ENCODE measurements at regions not wholly inside any gene's neighbourhood (a gene's known extent, or its start where the extent isn't known, plus 50 kb on each side); places are given as distances from the start of the nearest gene placed in this dataset.
A peak's percentile ranks its signal among the peaks of the same experiment; 100 is the strongest.
"Not testable (repeated sequence)": the region's sequence is repeated elsewhere in the genome, so short reads cannot be mapped to it uniquely, and the experiment has no call there.

DNA sequence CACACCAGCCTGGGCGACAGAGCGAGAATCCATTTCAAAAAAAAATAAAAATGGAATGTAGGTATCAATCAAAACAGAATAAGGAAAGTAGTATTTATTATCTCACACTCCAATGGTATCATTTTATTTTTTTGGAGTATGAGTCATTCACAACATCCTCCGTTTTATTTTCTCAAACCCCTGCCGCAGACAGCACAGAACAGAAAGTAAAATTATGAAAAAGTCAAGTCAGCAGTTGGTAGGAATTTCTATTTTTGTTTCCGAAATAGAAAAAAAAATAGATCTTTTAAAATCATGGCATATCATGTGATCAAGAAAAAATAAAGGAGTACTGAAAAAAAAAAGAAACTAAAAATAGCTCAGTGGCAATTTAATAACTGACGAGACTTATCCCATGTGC, 490.7 kb upstream of the TENM3 start:
- DNase-seq = peak; percentile 34

DNA sequence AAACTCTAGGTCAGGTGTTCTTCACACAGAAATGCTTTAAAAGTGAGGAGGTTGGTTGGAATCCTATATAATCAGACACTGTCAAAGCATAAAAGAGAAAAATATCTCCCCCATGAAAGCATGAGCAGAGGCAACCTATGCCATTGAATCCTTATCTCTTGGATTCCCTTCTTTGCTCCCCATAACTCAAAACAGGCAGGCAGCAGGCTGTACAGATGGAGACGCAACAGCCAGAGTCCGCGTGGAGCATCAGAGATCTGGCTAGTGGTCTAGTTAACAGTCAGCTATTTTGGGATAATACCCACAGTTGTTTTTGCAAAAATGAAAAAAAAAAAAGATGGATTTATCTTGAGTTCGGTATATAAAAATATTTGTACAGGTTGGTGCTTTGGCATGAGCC, 490.0 kb upstream of the TENM3 start:
- no peak for DNase-seq

DNA sequence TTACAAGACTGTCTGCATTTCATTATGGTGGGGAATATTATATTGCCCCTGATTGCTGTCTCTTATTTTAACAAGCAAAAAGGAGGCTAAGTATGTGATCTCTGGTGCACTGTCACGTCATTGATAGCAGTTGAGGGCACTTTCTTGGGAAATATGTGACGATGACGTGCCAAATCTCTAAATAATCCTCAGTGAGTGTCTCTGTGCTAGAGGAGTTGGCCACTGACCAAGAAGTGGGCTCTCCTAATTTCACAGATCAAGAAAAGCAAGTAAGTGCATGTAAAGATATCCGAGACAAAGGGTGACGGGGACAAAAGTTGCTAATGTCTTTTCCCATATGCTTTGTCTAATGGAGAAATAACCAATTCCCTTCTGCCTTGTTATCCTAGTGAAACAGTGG, 487.4 kb upstream of the TENM3 start:
- DNase-seq = no peak

DNA sequence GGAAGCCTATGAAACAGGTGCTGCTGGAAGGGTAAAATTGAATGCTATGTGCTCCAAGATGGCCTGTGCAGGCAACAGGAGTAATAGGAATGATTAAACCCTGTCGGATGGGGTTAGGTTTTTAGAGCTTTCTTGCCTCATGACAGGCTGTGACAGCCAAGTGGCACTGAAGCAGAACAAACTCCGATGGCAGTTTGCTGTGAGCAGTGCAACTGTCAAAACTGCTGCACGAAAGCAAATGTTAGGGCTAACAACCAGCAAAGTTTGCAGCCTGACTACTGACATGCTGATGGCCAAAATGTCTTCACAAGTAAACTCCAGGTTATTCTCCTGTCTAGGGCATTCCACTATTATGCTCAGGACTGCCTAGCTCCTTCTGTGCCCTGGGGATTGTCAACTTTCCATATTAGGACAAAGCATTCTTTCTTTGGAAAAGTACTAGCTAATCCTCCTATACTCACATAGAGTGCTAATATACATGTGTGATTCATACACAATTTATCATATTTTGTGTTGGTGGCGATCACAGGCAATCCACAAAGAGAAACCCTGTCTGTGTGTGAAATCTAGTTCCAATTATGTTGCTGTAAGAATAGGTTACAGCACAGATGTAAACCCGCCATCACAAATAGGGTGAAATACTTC, 486.6 kb upstream of the TENM3 start:
- peak; percentile 45 for DNase-seq

DNA sequence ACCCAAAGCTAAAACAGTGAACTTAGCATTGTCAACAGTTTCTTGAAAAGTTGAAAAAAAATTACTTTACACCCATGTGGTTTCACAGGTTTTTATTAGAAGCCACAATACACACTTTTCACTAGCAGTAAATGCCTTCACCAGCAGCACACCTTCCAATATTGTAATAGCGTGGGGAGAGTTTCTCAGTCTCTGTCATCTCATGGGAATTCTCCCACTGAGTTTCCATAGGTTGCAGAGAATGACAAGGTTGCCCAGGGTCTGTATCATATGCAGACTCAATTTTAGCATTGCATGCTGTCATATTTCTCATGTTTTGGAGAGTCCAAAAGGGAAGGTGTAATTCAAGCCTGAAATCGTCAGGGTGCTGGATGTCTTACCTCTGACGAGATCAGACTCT, 486.1 kb upstream of the TENM3 start:
- DNase-seq = no peak

DNA sequence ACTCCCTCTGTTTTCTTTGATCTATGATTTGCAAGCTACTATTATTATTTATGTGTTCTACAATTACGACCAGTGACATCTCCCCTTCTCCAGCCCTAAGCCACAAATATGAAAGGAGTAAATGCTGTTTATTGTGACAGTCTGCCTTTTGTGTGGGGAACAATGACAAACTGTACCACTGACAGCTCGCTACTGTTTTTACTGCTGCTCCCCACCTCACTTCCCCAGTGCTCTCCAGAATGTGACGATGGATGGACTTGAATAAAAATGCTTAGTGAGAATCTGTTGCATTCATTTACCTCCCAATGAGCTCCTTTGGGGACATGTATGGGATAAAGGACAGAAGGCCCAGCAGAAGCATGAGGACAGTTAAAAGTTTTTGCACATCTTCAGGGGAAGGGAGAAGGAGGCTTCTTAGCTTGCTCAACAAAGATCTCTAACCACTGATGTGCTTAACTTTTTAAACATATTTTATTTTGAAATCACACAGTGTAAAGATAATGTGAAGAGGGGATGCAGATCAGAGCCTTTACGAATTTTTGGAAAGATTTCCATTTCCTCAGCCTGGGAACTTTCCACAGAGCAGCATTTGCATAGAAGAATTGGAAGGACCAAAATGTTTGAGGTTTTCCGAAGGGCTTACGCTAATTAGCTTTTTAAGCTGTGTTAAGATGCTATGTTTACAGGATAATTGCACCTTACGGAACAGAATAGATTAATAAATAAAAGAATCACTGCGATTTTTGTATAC, 485.1 kb upstream of the TENM3 start:
- DNase-seq = no peak

DNA sequence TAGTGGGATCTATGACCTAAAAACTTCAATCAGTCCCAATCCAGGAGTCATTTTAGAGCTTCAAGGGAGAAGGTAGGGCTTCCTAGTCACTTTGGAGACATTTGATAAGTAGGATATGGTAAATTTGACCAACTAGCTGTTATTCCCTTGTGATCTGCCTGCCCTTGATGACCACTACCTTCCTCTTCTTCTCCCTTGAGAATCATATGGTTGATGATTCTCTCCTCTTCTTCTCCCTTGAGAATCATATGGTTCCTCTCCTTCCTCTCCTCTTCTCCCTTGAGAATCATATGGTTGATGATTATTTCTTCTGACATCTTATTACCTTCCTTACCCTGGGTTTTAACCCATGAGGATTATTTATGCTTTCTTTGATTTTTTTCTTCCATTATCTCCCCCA, 482.6 kb upstream of the TENM3 start:
- DNase-seq = no peak

DNA sequence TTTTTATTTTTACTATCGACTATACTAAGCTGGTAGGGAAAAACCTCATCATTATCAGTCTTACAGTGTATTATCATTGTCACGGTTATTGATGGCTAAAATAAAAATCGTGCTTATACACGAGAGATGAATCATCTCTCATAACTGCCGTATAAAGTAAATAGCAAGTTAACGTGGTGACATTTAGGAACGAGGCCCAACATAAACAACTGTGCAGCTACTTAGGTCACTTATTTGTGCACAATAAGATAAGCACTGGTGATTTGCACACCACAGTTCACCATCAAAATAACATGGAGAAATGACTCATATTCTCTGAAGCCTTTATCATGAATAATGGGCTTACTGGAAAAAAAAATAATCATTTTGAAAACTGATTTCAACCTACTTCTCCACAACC, 482.0 kb upstream of the TENM3 start:
- DNase-seq = peak; percentile 43

DNA sequence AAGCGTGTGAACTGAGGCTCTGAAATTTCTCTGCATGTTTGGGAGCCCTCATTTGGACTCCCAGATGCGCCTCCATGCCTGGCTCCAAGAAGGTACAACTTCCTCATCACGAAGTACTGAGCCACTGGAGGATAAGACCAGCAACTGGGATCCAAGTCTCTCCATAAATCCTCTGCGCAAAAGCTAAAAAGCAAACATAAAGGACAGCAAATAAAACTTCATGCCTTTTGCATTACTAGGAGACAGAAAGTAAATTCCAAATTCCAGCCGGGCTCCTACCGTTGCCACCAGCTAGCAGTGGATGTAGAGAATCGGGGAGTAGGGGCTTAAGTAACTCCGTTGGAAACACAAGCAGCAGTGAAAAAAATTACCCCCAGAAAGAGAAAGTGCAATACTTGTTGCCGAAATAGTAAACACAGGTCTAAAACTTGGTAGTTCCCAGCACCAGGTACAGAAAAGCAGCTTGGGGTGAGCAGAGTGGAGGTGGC, 477.1 kb upstream of the TENM3 start:
- no peak for DNase-seq

DNA sequence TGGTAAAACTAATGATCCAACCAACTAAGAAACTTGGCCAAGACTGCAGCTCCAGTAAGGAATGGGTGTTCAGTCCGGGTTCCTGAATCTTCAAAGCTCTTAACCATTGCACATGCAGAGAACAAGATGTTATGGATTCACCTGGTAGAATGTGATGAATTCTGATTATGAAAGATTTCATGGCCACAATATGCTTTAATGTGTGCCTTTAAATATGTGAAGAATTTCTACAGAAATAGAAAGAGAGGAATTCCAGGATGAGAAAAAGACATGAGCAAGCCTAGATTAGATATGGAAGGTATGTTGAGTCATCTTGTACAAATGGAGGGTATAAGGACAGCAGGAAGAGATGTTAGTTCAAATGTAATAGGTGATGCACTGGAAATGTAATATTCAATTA, 472.2 kb upstream of the TENM3 start:
- DNase-seq = no peak

DNA sequence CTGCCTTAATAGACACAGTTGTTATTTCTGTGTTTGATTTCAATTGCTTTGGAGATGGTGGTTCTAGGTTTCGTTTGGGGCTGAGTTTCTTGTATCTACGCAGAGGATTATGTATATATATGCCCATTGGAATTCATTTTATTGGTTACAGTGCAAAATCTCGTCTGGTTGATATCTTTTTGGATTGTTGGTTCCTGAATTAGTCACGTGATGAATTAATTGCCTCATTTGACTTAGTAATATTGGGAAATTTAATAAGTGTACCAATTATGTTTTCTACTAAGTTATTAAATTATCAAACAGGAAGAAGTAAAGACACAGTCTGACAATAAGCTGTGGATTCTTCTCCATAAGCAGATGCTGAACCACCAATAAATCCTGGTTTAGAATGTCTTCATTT, 467.9 kb upstream of the TENM3 start:
- DNase-seq = no peak

DNA sequence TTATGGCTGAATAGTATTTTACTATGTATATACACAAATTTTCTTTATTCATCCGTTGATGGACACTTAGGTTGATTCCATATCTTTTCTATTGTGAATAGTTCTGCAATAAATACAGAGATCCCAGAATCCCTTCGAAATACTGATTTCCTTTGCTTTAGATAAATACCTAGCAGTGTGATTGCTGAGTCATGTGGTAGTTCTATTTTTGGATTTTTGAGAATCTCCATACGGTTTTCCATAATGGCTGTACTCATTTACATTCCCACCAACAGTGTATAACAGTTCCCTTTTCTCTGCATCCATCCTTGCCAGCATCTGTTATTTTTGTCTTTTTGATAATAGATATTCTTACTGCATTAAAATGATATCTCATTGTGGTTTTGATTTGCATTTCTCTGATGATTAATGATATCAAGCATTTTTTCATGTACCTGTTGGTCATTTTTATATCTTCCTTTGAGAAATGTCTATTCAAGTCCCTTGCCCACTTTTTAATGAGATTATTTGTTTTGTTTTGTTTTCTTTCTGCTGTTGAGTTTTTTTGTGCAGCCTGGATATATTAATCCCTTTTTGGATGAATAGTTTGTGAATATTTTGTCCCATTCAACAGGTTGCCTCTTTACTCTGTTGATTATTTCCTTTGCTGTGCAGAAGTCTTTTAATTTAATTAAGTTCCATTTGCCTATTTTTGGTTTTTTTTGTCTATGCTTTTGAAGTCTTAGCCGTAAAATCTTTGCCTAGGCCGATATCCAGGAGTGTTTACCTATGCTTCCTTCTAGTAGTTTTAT, 466.7 kb upstream of the TENM3 start:
- DNase-seq = no peak

DNA sequence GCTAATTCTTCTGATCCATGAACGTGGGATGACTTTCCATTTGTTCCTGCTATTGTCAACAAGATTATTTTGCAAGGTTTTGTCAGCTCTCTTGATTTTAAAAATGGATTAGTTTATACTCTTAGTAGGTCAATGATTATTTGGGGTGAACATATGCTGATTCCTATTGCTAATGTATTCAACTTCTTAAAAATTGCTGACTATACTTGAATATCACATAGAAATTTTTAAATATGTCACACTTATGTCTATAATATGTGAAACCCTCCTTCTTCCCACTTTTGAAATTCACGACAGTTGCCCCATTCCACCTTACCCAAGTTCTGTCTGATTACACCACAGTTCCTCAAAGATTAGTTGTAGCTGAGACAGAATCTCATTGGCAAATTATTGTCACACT, 465.7 kb upstream of the TENM3 start:
- DNase-seq = no peak

DNA sequence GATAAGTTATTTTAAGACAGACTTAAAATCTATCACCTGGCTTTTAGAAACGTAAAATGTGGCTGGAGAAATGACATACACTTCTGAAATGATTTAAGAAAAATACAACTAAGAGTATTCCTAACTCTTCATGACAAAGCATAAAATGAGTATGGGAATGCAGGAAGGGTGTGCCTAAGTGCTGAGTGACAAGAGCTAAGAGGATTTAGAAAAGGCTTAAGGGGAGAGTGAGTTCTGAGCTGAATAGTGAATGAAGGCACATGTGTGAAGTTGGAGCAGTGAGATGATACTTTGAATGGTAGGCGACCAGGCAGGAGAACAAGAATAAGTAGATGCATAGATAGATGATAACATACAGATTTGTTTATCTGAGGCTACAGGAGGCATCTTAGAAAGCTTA, 458.3 kb upstream of the TENM3 start:
- no peak for DNase-seq

DNA sequence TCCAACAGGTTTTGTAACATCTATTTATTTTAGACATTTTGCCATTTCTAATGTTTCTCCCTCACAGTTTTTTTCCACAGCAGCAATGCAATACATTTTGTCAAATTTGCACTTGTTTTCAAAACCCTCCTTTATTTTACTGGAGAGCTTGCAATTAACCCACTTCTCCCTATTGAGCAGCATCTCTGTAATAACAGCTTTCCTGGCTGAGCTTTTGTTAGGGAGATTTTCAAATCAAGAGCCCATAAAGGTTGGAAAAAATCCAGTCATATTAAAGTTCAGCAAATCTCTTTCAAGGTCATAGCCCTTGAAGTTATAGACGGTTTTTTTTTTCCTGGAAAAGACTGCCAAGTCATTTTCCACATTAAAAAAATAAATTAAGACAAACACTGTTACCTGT, 450.6 kb upstream of the TENM3 start:
- no peak for DNase-seq

DNA sequence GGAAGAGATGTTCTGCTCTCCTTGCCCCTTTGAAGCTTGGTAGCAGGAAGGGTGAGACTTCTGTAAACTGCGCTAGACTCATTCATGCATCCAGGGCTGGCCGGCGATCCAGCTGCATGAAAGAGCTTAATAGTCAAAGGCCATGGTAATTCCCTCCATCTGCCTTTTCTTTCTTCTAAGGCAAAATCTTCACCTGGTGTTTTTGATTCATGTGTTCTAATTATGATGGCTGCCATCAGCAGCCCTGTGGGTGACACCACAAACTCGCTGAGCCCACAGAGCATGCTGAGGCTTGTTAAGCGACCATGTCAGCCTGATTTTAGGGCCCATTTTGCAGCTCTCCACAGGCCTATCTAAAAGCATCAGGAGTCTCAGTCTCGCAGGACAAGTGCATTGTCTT, 450.1 kb upstream of the TENM3 start:
- DNase-seq = no peak

DNA sequence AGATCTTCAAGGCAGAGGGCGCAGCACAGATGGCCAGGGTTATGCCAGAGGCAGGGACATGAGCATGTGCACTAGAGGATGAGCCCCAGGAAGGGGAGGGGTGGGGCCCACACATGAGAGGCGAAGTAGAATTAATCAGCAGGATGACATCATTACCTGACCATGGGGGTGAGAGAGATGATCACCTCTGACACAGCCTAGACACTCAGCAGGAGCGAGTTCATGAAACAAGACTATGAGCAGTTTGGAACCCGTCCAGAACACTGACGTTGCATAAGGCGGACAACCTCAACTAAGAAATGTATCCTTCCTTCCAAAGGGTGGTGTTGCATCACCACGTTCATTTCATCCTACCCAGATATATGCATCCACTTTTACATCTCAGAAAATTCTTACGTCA, 446.7 kb upstream of the TENM3 start:
- peak; percentile 40 for DNase-seq

DNA sequence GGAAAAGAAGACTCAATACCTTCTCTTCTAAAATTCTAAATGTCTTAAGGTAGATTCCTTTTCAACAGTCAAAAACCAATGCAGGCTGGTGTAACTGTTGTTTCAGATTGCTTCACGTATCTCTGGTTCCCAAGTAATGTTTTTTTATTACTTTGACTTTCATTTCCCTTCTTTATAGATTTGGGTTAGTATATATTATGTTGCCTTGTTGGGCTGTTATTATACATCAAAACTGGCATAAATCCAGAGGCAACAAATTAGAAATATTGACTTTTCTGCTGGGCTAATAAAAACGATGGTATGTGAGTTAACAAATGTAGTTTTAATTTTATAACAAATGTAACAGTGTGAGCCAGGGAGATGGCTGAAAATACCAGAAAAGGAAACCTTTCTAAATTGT, 444.7 kb upstream of the TENM3 start:
- DNase-seq = no peak

DNA sequence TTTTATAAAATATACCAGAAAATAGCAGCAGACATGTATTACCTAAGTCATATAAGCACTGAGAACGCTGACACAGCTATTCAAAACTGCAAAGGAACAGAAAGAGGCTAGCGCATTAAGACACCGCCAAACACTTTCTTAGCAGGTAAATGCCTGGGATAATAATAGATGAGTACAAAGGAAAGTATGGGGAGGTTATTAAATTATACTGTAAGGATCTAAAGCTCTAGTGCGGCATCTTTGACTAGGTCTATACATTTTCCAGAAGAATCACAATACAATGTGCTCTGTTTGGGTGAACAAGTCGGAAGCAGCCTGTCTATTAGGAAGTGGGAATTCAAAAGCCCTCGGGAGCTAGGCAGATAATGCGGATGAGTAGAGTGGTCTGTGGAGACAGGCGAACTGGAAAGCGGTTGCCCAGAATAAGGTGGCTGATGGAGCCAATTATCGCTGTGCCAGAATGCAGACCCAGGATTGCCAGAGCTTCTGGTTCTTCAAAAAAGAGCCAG, 443.6 kb upstream of the TENM3 start:
- no peak for DNase-seq

DNA sequence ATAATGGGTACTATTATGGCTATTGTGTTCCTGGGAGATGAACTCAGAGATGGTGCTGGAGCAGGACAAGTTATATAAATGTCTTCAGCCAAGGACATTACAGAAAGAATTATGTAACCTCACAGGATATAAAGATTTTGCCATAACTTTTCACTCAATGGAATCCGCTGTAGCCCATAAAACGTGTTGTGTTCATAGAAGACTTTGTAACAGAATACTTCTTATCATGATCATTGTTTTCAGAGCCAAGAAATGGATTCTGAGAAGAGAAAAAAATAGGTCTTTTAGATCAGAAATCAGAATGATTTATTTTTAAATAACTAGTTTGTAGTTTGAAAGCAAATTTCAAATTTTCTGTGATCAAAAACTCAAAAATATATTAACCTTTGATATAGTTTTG, 441.0 kb upstream of the TENM3 start:
- no peak for DNase-seq

DNA sequence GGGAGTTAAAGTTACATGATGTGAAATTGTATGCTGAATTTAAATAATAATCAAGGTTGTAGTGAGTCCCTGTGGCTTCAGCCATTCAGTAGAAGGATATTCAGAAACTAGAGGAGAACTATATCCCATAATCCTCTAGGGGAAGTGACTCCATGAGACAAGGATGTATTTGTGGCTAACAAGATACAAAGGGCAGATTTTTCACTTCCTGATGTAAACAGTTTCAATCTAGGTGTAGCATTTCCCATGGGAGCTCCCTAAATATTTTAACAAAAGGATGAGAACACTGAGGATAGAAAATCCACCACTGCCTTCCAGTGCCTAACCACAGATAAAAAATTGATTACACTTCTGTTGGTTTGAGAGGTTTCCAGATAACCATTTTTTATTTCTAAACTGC, 435.4 kb upstream of the TENM3 start:
- DNase-seq = no peak

DNA sequence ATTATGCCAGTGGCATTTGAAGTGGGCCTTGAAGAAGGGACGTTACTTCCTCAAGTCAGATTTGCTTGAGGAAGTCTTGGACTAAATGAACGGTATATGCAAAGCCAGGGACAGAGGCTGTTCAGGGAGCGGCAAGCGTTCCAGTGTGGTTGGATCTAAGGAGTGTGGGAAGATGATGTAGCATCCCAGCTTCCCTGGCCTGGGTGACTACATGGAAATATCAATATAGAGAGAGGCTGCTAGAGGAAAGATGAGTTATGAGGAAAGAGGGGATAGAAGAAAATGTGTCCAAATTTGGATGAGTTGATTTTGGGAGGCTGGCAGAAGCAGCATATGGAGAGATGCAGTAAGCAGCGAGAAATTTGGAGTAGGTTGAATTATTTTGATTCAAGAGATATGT, 432.5 kb upstream of the TENM3 start:
- no peak for DNase-seq

DNA sequence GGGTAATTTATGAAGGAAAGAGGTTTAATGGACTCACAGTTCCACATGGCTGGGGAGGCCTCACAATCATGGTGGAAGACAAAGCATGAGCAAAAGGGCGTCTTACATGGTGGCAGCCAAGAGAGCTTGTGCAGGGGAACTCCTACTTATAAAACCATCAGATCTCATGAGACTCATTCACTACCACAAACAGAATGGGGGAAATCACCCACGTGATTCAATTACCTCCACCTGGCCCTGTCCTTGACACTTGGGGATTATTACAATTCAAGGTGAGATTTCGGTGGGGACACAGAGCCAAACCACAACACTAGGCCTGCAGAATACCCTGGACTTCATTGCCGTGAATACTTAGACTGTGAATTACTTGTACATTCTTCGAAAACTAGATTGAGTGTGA, 431.7 kb upstream of the TENM3 start:
- not testable (repeated sequence) for DNase-seq

DNA sequence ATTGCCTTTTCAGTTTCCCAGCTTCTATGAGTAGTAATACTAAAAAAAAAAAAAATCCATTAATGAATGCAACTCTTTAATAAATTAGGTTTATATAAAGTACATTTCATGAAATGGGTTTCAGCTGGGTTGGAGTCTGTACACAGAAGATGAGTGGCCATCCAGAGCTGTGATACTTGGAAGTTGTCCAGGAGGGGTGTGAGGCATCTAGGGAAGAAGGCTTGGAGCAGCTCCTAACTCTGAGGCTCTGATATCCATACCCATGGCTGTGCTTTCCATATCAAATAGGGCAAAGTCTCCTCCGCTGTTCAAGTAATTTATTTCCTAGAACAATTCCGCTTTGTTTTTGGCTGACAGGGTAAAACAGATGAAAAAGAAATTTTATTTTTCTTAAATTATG, 423.3 kb upstream of the TENM3 start:
- DNase-seq = peak; percentile 70
